Activated CD4-positive, alpha-beta T cell treated with anti-CD3 and anti-CD28 coated beads for 48 hours (primary cell): ENCODE measurements at regions not wholly inside any gene's neighbourhood (a gene's known extent, or its start where the extent isn't known, plus 50 kb on each side); places are given as distances from the start of the nearest gene placed in this dataset.
A peak's percentile ranks its signal among the peaks of the same experiment; 100 is the strongest.

Experiments used
- DNase-seq: peaks from one replicate; pipeline ENCODE4 v3.0.0-alpha.2; 2020

DNA sequence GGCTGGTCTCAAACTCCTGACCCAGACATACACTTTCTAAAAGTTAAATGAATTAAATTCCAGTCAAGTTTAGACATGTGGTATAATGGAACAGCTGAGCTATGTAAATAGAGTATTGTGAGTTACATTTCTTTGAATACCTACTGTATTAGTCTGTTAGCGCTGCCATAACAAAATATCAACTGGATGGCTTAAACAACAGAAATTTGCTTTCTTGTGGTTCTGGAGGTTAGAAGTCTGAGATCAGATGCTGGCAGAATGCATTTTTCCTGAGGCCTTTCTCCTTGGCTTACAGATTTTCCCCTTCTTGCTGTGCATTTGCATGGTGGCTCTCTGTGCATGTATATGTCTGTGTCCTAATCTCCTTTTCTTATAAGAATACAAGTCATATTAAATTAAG lies 101.5 kb upstream of the TGFBR2 start:
- DNase-seq: no peak

GRCh38 chr3:30505866-30506520 lies 100.4 kb upstream of the TGFBR2 start:
- DNase-seq: no peak

GRCh38 chr3:30508339-30508738 lies 98.1 kb upstream of the TGFBR2 start:
- no peak for DNase-seq

DNA sequence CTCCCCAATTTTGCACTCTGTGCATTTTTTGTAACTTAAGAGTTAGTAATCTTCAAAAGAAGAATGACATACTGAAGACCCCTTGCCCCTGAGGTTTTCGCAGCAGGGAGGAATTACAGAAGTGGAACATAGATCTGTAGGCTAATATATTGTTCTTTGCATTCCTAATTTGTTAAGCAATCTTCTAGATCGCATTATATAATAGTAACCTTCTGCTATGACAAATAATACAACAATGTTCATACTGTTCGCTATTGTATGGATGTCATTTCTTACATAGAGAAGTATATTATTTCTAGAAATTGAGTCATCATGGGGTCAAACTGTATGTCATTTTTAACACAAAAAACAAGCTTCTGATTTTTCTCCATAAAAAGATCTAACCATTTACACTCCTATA lies 95.8 kb upstream of the TGFBR2 start:
- no peak for DNase-seq

DNA sequence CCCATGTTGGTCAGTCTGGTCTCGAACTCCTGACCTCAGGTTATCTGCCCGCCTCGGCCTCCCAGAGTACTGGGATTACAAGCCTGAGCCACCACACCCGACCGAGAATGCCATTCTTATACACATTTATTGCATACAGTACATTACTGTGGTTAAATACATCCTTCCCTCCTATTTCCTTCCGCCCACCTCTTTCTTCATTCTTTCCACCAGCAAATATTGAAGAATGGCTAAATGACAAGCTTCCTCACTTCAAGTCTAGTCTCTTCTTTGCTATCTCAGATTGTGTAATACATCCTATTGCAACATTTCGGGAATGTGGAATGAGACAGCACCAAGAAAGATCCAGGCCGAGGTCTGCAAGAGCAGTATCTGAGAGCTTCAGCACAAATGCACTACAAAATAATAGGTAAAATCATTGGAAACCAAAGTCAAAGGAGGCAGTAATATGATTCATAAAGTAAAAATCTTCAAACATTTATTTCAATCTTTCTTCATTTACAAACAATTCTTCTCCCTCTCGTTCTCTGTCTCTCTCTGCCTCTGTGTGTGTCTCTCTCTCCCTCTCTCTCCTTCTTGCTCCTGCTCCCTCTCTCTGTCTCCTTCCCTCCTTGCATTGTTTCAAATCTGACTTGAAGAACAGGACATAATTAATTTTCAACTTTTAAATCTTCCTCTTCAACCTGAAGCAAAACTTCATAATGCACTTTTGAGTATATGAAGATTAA lies 94.7 kb upstream of the TGFBR2 start:
- peak; percentile 31 for DNase-seq

GRCh38 chr3:30512576-30512975 lies 93.8 kb upstream of the TGFBR2 start:
- no peak for DNase-seq

- DNase-seq: no peak
Observed at GRCh38 chr3:30513374-30514152, 92.8 kb upstream of the TGFBR2 start.

DNA sequence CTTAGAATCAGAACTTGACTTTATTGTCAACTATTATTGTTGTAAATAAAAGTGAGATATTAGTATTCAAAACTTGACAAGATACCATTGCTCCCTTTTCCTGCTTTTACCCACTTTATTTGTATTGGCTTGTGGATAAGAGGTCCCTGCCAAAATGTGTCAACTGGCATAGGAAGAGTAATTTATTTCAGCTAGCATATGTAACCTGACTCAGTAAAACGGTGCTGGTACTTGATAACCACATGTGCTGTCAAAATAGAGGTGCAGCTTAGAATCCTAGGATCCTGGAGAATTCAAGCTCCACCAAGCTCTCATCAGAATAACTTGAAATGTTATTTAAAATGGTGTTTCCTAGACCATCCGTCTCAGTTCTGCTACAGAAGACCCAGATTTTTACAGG lies 90.2 kb upstream of the TGFBR2 start:
- DNase-seq: no peak

- DNase-seq: no peak
Observed at GRCh38 chr3:30518181-30518864, 88.1 kb upstream of the TGFBR2 start.

GRCh38 chr3:30518872-30519271 lies 87.5 kb upstream of the TGFBR2 start:
- no peak for DNase-seq

- DNase-seq: no peak
Observed at GRCh38 chr3:30520699-30521098, 85.7 kb upstream of the TGFBR2 start.

DNA sequence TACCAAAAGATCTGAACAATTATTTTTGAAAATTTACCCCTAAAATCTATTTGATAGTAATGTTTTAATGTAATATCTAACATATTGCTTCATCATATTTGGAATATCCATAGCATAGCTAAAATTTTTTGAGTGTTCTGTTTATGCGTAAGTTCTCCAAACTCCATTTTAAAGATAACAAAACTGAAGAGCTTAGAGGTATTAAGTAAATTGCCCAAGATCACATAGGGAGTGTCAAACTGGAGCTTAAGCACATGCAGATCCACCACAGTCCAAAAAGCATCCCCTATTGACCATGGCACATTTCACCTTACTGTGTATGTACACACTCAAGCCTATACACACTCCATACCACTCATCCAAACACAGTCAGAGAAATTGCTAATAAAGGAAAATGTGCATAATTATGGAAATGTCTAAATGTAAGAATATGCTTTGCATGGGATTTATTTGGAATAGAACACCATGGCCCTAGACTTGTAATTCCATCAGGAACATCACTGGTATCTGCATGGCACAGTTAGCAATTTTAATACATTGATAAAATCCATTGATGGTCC lies 85.2 kb upstream of the TGFBR2 start:
- DNase-seq: no peak

- DNase-seq: no peak
Observed at GRCh38 chr3:30522476-30522875, 83.9 kb upstream of the TGFBR2 start.

GRCh38 chr3:30523366-30523765 lies 83.0 kb upstream of the TGFBR2 start:
- DNase-seq: no peak

- DNase-seq: no peak
Observed at GRCh38 chr3:30524357-30525040, 81.9 kb upstream of the TGFBR2 start.

DNA sequence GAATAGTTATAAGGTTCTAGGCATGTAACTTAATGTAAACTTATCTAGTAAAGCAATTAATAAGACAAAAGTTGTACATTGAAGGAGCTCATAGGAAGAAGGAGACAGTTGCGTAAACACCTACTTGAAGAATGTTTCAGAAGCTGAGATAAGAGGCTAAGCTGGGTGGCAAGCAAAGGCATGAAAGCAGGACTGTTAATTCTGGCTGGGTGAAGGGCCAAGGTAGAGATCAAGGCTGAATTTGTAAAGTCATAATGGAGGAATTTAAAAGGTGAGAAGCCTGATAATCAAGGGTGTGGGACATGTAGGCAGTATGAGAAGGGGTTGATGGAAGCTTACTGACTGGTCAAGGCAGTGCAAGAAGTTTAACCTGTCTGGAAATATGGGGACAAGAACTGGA lies 80.4 kb upstream of the TGFBR2 start:
- DNase-seq: no peak

GRCh38 chr3:30527186-30527585 lies 79.2 kb upstream of the TGFBR2 start:
- no peak for DNase-seq

- DNase-seq: no peak
Observed at GRCh38 chr3:30527720-30528119, 78.7 kb upstream of the TGFBR2 start.

GRCh38 chr3:30530084-30530483 lies 76.3 kb upstream of the TGFBR2 start:
- DNase-seq: no peak

GRCh38 chr3:30531017-30531570 lies 75.3 kb upstream of the TGFBR2 start:
- no peak for DNase-seq

DNA sequence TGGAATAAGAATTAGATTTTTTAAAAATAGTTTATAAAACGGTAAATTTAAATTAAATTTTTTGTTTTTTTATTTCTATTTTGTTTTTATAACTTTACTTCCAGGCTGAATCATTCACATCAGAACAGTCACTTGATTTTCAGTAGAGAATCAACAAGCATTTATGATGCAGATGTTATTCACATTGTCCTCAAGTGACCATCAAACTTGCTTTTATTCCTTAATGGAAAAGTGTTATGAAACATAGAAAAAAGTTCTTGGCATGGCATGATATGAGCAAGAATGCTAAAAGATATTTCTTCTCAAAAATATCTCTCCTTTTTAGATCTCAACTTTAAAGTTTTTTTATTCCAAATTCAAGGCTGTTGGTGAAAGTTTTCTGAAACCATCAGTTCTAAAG lies 70.9 kb upstream of the TGFBR2 start:
- DNase-seq: no peak

DNA sequence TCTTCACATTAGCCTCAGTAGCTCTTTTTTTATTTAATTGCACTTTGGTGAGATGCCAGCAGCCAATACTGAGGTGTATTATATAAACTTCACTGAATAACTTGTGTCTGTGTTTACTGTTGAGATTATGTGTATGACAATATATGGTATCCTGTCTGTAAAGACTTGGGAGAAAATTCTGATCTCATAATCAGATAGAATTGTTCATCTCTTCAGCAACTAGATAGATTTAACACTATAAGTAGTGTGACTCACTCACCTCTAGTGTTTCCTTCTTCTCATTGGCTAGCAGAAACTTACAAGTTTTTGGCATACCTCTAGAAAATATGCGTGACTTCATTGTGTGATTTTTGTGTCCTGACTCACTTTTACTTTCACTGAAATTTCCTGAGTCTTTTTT lies 67.6 kb upstream of the TGFBR2 start:
- no peak for DNase-seq
